ENCODE measurements at regions not wholly inside any gene's neighbourhood (a gene's known extent, or its start where the extent isn't known, plus 50 kb on each side); places are given as distances from the start of the nearest gene placed in this dataset.

DNA sequence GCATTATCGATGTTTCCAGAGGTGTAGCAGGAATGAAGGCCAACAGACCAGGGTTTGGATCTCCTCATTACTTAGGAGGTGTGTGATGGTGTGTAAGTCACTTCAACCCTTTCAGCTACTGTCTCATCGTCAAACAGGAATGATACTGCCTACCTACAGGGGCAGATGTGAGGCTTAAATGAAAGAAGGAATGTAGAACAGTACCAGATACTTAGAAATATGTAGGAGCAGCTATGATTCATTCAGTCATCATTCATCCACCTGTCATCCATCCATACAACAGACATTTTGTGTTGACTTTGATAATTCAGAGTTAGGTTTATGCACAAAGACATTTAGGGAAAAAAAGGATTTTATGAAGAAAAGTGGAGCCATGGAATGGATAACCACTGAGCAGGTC lies 486.9 kb upstream of the DAB1 start (continued):
- TF ChIP-seq, protein P1, sequence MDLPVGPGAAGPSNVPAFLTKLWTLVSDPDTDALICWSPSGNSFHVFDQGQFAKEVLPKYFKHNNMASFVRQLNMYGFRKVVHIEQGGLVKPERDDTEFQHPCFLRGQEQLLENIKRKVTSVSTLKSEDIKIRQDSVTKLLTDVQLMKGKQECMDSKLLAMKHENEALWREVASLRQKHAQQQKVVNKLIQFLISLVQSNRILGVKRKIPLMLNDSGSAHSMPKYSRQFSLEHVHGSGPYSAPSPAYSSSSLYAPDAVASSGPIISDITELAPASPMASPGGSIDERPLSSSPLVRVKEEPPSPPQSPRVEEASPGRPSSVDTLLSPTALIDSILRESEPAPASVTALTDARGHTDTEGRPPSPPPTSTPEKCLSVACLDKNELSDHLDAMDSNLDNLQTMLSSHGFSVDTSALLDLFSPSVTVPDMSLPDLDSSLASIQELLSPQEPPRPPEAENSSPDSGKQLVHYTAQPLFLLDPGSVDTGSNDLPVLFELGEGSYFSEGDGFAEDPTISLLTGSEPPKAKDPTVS (IDR thresholded peaks at IDR 0.05; ENCODE audit: low read depth, low read length), result no peak
- TF ChIP-seq CBFB (IDR thresholded peaks at IDR 0.05; ENCODE audit: low read depth) (no peak), NR2F1 (conservative IDR thresholded peaks at IDR 0.05) (no peak), SIN3A (IDR thresholded peaks at IDR 0.05; ENCODE audit: low read depth, low read length) (no peak)

DNA sequence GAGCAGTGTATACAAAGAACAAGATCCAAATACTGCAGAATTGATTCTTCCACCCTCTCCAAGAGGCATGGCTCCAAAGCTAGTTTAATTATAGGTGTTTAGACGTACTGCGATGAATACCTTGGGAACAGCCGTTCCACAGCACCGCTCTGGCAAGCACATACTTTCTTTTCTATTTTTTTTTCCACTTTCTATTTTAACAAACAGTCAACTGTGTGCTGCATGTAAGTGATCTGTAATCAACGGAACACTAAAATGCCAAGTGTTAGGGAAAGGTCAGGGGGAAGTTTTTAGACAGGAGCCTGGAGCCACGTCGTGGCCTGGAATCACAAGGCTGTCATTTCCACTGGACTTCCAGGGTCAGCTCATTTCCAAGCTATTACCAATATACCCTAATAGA lies 486.4 kb upstream of the DAB1 start:
- DNase-seq (ENCODE audit: low read depth, low spot score) (no peak), FAIRE-seq (no peak), ATAC-seq (no peak)
- H3K27ac ChIP-seq (ENCODE audit: control insufficient read depth, insufficient read depth), result no peak overlapping the region
- H2AFZ ChIP-seq (ENCODE audit: control insufficient read depth, low read depth, low read length), result no peak overlapping the region
- H3K4me2 ChIP-seq (ENCODE audit: control insufficient read depth, insufficient read depth), result no peak overlapping the region
- no peaks in the 10 kb centered on the region for H3K4me1 ChIP-seq (ENCODE audit: control insufficient read depth, insufficient read depth, low read length)
- BruUV-seq (replicated peaks), result no TSS peak
- no peaks in the 10 kb centered on the region for H3K27me3 ChIP-seq (replicated peaks in 1 of 2; ENCODE audit: control insufficient read depth in 2 of 2, insufficient read depth in 2 of 2, low read length in 1 of 2)
- no peaks in the 10 kb centered on the region for H4K20me1 ChIP-seq (ENCODE audit: control insufficient read depth, insufficient read depth)
- H3K4me3 ChIP-seq, result no peak overlapping the region
- TF ChIP-seq YBX1 (IDR thresholded peaks at IDR 0.05) (no peak), EGR1 (IDR thresholded peaks at IDR 0.05; ENCODE audit: borderline replicate concordance in 1 of 2, low read depth in 2 of 2, low read length in 2 of 2) (no peak)
- no peaks in the 10 kb centered on the region for H3K9me3 ChIP-seq (replicated peaks; ENCODE audit: control insufficient read depth, insufficient read depth, low read length)
- RAD21 ChIA-PET (ENCODE audit: unreplicated experiment), result no interaction called here
- H3K36me3 ChIP-seq (ENCODE audit: control insufficient read depth in 2 of 2, insufficient read depth in 2 of 2, low read length in 1 of 2), result no peaks in the 10 kb centered on the region
- WGBS (ENCODE audit: insufficient coverage, insufficient replicate concordance, low lambda C conversion rate, missing lambda C conversion rate), result 24% methylated on average over 7 of the region's 7 CpGs
- intact Hi-C loops (cut with micrococcal nuclease; ENCODE audit: unreplicated experiment) (no loop called here), in situ Hi-C loops (cut with MboI) (no loop called here)
- SMC1A ChIA-PET (ENCODE audit: uncharacterized antibody, unreplicated experiment), result interaction anchor here (1.5 kb wide), 1 partner anchor 17 kb away, joined by 4 read pairs; no protein-coding TSS in a partner anchor
- H3K79me2 ChIP-seq (ENCODE audit: control insufficient read depth, insufficient read depth, low read length), result no peaks in the 10 kb centered on the region
- POLR2A ChIA-PET, result no interaction called here
- CTCF ChIA-PET, result no interaction called here
- no peak overlapping the region for H3K9ac ChIP-seq (ENCODE audit: control insufficient read depth, insufficient read depth, low read length)

All from GM12878 (cell line).